ENCODE measurements at regions not wholly inside any gene's neighbourhood (a gene's known extent, or its start where the extent isn't known, plus 50 kb on each side); places are given as distances from the start of the nearest gene placed in this dataset.
"Not testable (repeated sequence)": the region's sequence is repeated elsewhere in the genome, so short reads cannot be mapped to it uniquely, and the experiment has no call there.

DNA sequence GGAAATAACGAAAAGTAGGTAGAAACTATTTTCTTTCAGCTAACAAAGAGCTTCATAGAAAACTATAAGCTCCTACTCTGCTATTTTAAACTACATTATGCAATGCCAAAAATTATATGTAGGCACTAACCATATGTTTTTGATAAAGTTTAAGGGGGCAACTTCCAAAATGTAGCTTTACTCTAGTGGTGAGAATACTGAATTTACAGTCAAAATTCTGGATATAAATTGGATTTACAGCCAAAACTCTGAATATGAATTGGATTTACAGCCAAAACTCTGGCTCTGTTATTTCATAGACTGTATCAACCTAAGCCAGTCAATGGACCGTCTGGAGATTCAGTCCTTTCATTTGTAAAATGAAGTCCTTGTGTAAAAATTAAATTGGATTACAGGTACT lies 86.8 kb upstream of the ANK3 start:
- 95 to 97% (median 96%) methylated on average over 2 of the region's 2 CpGs for WGBS, 3 donors
- Histone ChIP-seq H3K4me3 (no peak overlapping the region), H3K9me3 (no peaks in the 10 kb centered on the region), H3K27me3 (no peaks in the 10 kb centered on the region), H3K27ac (no peak overlapping the region), H3K4me1 (ENCODE audit: insufficient read depth) (no peaks in the 10 kb centered on the region), H3K36me3 (no peaks in the 10 kb centered on the region)
- TF ChIP-seq POLR2A (IDR thresholded peaks at IDR 0.05) = no peak
- TF ChIP-seq EP300 (IDR thresholded peaks at IDR 0.05) = no peak
- TF ChIP-seq, protein P1, sequence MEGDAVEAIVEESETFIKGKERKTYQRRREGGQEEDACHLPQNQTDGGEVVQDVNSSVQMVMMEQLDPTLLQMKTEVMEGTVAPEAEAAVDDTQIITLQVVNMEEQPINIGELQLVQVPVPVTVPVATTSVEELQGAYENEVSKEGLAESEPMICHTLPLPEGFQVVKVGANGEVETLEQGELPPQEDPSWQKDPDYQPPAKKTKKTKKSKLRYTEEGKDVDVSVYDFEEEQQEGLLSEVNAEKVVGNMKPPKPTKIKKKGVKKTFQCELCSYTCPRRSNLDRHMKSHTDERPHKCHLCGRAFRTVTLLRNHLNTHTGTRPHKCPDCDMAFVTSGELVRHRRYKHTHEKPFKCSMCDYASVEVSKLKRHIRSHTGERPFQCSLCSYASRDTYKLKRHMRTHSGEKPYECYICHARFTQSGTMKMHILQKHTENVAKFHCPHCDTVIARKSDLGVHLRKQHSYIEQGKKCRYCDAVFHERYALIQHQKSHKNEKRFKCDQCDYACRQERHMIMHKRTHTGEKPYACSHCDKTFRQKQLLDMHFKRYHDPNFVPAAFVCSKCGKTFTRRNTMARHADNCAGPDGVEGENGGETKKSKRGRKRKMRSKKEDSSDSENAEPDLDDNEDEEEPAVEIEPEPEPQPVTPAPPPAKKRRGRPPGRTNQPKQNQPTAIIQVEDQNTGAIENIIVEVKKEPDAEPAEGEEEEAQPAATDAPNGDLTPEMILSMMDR (IDR thresholded peaks at IDR 0.05) = no peak
- DNase-seq = no peak
- intact Hi-C loops (cut with DNase I) = no loop called here

- H3K4me1 ChIP-seq (ENCODE audit: insufficient read depth) = no peaks in the 10 kb centered on the region
- intact Hi-C loops (cut with DNase I) = no loop called here
- no peak overlapping the region for H3K4me3 ChIP-seq
- H3K36me3 ChIP-seq = no peaks in the 10 kb centered on the region
- H3K27me3 ChIP-seq = no peaks in the 10 kb centered on the region
- 75 to 95% (median 95%) methylated on average over 2 of the region's 2 CpGs for WGBS, 3 donors
- no peaks in the 10 kb centered on the region for H3K9me3 ChIP-seq
- TF ChIP-seq POLR2A (IDR thresholded peaks at IDR 0.05) (no peak), EP300 (IDR thresholded peaks at IDR 0.05) (no peak)
- TF ChIP-seq, protein P1 (IDR thresholded peaks at IDR 0.05) = no peak
- H3K27ac ChIP-seq = no peak overlapping the region
- DNase-seq = no peak
Measured at GRCh38 chr10:60473557-60473956, 83.9 kb upstream of the ANK3 start.

DNA sequence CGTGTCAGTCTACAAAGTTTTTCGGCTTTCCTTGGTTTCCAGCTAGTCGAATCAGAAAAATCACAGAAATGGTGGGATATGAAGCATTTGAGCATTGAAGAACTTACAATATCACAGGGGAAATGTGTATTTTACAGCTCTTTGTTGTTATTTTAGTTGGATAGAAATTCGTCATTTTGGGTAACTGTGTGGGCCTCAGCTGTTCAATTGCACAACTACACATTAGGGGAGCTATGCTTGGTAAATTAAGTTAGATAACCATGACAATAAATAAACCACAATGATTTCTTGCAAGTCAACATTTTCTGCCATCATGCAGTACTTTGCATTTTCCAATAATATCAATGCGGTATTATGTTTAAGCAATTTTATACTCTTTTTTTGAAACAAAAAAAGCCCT lies 80.4 kb upstream of the ANK3 start:
- no peak for DNase-seq
- intact Hi-C loops (cut with DNase I) = no loop called here
- TF ChIP-seq POLR2A (IDR thresholded peaks at IDR 0.05) (no peak), EP300 (IDR thresholded peaks at IDR 0.05) (no peak)
- TF ChIP-seq, protein P1 (IDR thresholded peaks at IDR 0.05) = no peak
- Histone ChIP-seq H3K27me3 (no peaks in the 10 kb centered on the region), H3K27ac (no peak overlapping the region), H3K4me1 (ENCODE audit: insufficient read depth) (no peaks in the 10 kb centered on the region), H3K4me3 (no peak overlapping the region), H3K9me3 (no peaks in the 10 kb centered on the region), H3K36me3 (no peaks in the 10 kb centered on the region)
- WGBS, 3 donors = 89 to 91% (median 90%) methylated on average over 5 of the region's 5 CpGs

DNA sequence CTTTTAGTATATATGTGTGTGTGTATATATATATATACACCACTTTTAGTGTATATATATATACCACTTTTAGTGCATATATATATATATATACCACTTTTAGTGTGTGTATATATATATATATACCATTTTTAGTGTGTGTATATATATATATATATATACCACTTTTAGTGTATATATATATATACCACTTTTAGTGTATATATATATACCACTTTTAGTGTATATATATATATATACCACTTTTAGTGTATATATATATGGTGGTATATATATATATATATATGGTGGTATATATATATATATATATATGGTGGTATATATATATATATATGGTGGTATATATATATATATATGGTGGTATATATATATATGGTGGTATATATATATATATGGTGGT lies 79.5 kb upstream of the ANK3 start:
- H3K27ac ChIP-seq; H3K27me3 ChIP-seq; DNase-seq; H3K4me1 ChIP-seq (ENCODE audit: insufficient read depth); H3K9me3 ChIP-seq; H3K4me3 ChIP-seq; H3K36me3 ChIP-seq; intact Hi-C loops (cut with DNase I): not testable (repeated sequence)

DNA sequence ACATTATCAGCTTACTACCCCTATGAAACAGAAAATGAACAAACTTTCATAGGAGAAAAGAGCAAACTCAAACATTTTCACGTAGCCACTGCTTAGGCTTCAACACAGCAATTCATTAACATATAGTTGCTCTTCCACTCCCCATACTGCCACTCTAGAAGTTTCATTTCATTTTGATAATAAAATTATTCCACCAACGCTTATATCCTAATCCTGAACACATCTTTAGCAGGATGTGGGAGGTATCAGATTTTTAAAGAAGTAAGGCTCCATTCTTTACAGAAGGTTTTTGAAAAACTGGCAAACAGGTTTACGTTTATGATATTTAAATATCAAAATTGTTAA lies 77.5 kb upstream of the ANK3 start:
- TF ChIP-seq POLR2A (IDR thresholded peaks at IDR 0.05) = no peak
- no peak for TF ChIP-seq EP300 (IDR thresholded peaks at IDR 0.05)
- TF ChIP-seq, protein P1 (IDR thresholded peaks at IDR 0.05) = no peak
- H3K4me3 ChIP-seq = no peak overlapping the region
- H3K27ac ChIP-seq = no peak overlapping the region
- H3K4me1 ChIP-seq (ENCODE audit: insufficient read depth) = no peaks in the 10 kb centered on the region
- H3K9me3 ChIP-seq = no peaks in the 10 kb centered on the region
- WGBS, 3 donors = 76 to 81% (median 79%) methylated on average over 3 of the region's 3 CpGs
- no peaks in the 10 kb centered on the region for H3K27me3 ChIP-seq
- no peak for DNase-seq
- intact Hi-C loops (cut with DNase I) = no loop called here
- H3K36me3 ChIP-seq = no peaks in the 10 kb centered on the region

Data from ovary (tissue), 7 donors.